ENCODE measurements at regions not wholly inside any gene's neighbourhood (a gene's known extent, or its start where the extent isn't known, plus 50 kb on each side); places are given as distances from the start of the nearest gene placed in this dataset.
"Not testable (repeated sequence)": the region's sequence is repeated elsewhere in the genome, so short reads cannot be mapped to it uniquely, and the experiment has no call there.

DNA sequence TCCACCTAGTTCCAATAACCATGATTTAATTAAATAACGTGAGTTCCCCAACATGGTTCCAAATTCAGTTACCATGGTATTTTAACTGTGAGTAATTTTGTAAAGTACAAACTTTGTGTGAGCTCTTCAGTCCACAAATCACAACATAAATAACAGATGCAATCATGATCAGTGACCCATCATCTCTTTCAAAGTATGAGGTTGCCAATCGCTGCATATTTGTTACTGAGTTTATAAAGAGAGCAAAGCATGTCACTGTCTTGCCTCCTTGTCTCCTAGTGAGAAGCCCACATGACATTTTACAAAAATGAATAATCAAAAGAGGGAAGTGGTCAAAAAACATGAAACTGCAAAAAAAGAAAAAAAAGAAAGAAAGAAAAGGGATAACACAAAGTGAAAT, 69.1 kb upstream of the PDSS1 start:
- Histone ChIP-seq H3K27me3 (ENCODE audit: control insufficient read depth in 2 of 2, insufficient read depth in 2 of 2, low read length in 2 of 2) (no peaks in the 10 kb centered on the region), H3K9me3 (replicated peaks in 1 of 2; ENCODE audit: control insufficient read depth in 1 of 2, insufficient read depth in 1 of 2, low read length in 2 of 2) (no peaks in the 10 kb centered on the region), H3K27ac (ENCODE audit: low read depth in 1 of 2, low read length in 2 of 2) (peak overlapping the region in 1 of 2 donors; percentile 56), H2AFZ (ENCODE audit: insufficient read depth, low read depth, low read length, poor library complexity, severe bottlenecking) (no peak overlapping the region), H3K9ac (ENCODE audit: insufficient read depth, low read length, poor library complexity, severe bottlenecking) (no peak overlapping the region), H4K20me1 (ENCODE audit: insufficient read depth, low read length) (no peaks in the 10 kb centered on the region), H3K4me2 (replicated peaks; ENCODE audit: extremely low read depth, low read length, poor library complexity, severe bottlenecking) (no peak overlapping the region), H3K4me3 (replicated peaks in 1 of 3; ENCODE audit: low read depth in 2 of 3, low read length in 3 of 3) (no peak overlapping the region), H3K36me3 (replicated peaks in 1 of 2; ENCODE audit: control insufficient read depth in 1 of 2, insufficient read depth in 2 of 2, low read length in 2 of 2) (no peaks in the 10 kb centered on the region), H3K79me2 (ENCODE audit: insufficient read depth, low read length) (no peaks in the 10 kb centered on the region), H3K4me1 (ENCODE audit: control insufficient read depth in 1 of 2, insufficient read depth in 2 of 2, low read length in 2 of 2) (peaks cover 14 to 15% of the 10 kb centered on the region in 2 donors)
- Mint-ChIP-seq H3K4me1 (peaks cover 21% of the 10 kb centered on the region), H3K4me3 (peak overlapping the region in 1 of 2 donors; percentile 54), H3K36me3 (no peaks in the 10 kb centered on the region), H3K9me3 (peaks cover 0 to 4% (median 2%) of the 10 kb centered on the region in 7 donors), H3K27me3 (ENCODE audit: low read depth in 3 of 3) (peaks cover 0 to 2% (median 1%) of the 10 kb centered on the region in 3 donors), H3K27ac (peak overlapping the region in 6 of 7 donors; percentile 21 to 82 (median 60))
- intact Hi-C loops (cut with micrococcal nuclease), result no loop called here
- DNase-seq, result peak; percentile 16 to 45 (median 33)
- TF ChIP-seq CTCF (IDR thresholded peaks at IDR 0.05), result no peak
- no CpG with 5 or more reads among the region's 2 CpGs for WGBS (ENCODE audit: insufficient coverage)

DNA sequence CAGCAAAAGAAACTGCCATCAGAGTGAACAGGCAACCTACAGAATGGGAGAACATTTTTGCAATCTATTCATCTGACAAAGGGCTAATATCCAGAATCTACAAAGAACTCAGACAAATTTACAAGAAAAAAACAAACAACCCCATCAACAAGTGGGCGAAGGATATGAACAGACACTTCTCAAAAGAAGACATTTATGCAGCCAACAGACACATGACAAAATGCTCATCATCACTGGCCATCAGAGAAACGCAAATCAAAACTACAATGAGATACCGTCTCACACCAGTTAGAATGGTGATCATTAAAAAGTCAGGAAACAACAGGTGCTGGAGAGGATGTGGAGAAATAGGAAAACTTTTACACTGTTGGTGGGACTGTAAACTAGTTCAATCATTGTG, 65.3 kb upstream of the PDSS1 start:
- H3K4me3 Mint-ChIP-seq; H3K9me3 Mint-ChIP-seq; H3K9ac ChIP-seq (ENCODE audit: insufficient read depth, low read length, poor library complexity, severe bottlenecking); H2AFZ ChIP-seq (ENCODE audit: insufficient read depth, low read depth, low read length, poor library complexity, severe bottlenecking); H3K27me3 ChIP-seq (ENCODE audit: control insufficient read depth in 2 of 2, insufficient read depth in 2 of 2, low read length in 2 of 2); H3K79me2 ChIP-seq (ENCODE audit: insufficient read depth, low read length); H3K27ac ChIP-seq (ENCODE audit: low read depth in 1 of 2, low read length in 2 of 2); H3K36me3 ChIP-seq (replicated peaks in 1 of 2; ENCODE audit: control insufficient read depth in 1 of 2, insufficient read depth in 2 of 2, low read length in 2 of 2); H4K20me1 ChIP-seq (ENCODE audit: insufficient read depth, low read length); H3K27me3 Mint-ChIP-seq (ENCODE audit: low read depth in 3 of 3); H3K36me3 Mint-ChIP-seq; H3K4me3 ChIP-seq (replicated peaks in 1 of 3; ENCODE audit: low read depth in 2 of 3, low read length in 3 of 3); H3K27ac Mint-ChIP-seq; H3K4me2 ChIP-seq (replicated peaks; ENCODE audit: extremely low read depth, low read length, poor library complexity, severe bottlenecking); H3K9me3 ChIP-seq (replicated peaks in 1 of 2; ENCODE audit: control insufficient read depth in 1 of 2, insufficient read depth in 1 of 2, low read length in 2 of 2); DNase-seq; intact Hi-C loops (cut with micrococcal nuclease): not testable (repeated sequence)
- WGBS (ENCODE audit: insufficient coverage), result no CpG with 5 or more reads among the region's 3 CpGs
- H3K4me1 Mint-ChIP-seq, result peaks cover 21% of the 10 kb centered on the region
- peaks cover 14 to 15% of the 10 kb centered on the region in 2 donors for H3K4me1 ChIP-seq (ENCODE audit: control insufficient read depth in 1 of 2, insufficient read depth in 2 of 2, low read length in 2 of 2)

DNA sequence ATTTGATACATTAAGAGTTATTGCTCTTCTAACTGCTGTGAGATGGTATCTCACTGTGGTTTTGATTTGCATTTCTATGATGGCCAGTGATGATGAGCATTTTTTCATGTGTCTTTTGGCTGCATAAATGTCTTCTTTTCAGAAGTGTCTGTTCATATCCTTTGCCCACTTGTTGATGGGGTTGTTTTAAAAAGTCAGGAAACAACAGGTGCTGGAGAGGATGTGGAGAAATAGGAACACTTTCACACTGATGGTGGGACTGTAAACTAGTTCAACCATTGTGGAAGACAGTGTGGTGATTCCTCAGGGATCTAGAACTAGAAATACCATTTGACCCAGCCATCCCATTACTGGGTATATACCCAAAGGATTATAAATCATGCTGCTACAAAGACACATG, 63.4 kb upstream of the PDSS1 start:
- H3K9me3 Mint-ChIP-seq; H3K4me2 ChIP-seq (replicated peaks; ENCODE audit: extremely low read depth, low read length, poor library complexity, severe bottlenecking); H3K4me1 ChIP-seq (ENCODE audit: control insufficient read depth in 1 of 2, insufficient read depth in 2 of 2, low read length in 2 of 2); H3K4me3 ChIP-seq (replicated peaks in 1 of 3; ENCODE audit: low read depth in 2 of 3, low read length in 3 of 3); H3K9me3 ChIP-seq (replicated peaks in 1 of 2; ENCODE audit: control insufficient read depth in 1 of 2, insufficient read depth in 1 of 2, low read length in 2 of 2); H3K4me1 Mint-ChIP-seq; H3K36me3 Mint-ChIP-seq; DNase-seq; H3K27ac ChIP-seq (ENCODE audit: low read depth in 1 of 2, low read length in 2 of 2); H2AFZ ChIP-seq (ENCODE audit: insufficient read depth, low read depth, low read length, poor library complexity, severe bottlenecking); H3K27me3 ChIP-seq (ENCODE audit: control insufficient read depth in 2 of 2, insufficient read depth in 2 of 2, low read length in 2 of 2); H3K9ac ChIP-seq (ENCODE audit: insufficient read depth, low read length, poor library complexity, severe bottlenecking); H3K4me3 Mint-ChIP-seq; H3K27me3 Mint-ChIP-seq (ENCODE audit: low read depth in 3 of 3); H3K79me2 ChIP-seq (ENCODE audit: insufficient read depth, low read length); intact Hi-C loops (cut with micrococcal nuclease); H3K27ac Mint-ChIP-seq; H4K20me1 ChIP-seq (ENCODE audit: insufficient read depth, low read length); H3K36me3 ChIP-seq (replicated peaks in 1 of 2; ENCODE audit: control insufficient read depth in 1 of 2, insufficient read depth in 2 of 2, low read length in 2 of 2): not testable (repeated sequence)
